Mucosa of rectum (tissue), 2 donors: ENCODE measurements at regions not wholly inside any gene's neighbourhood (a gene's known extent, or its start where the extent isn't known, plus 50 kb on each side); places are given as distances from the start of the nearest gene placed in this dataset.
"Not testable (repeated sequence)": the region's sequence is repeated elsewhere in the genome, so short reads cannot be mapped to it uniquely, and the experiment has no call there.

Source experiments
- H3K27ac ChIP-seq, 2 donors: one replicate each; pipeline ENCODE4 v1.7.0; 2013; ENCODE audit warnings: inconsistent platforms in 2 of 2, low read depth in 2 of 2, low read length in 2 of 2
- H3K27me3 ChIP-seq, 2 donors: one replicate each; pipeline ENCODE4 v1.7.0; 2013; ENCODE audit warnings: low read length in 2 of 2; ENCODE audit not compliant: control insufficient read depth in 2 of 2, insufficient read depth in 2 of 2
- H3K36me3 ChIP-seq, 2 donors: one replicate each; pipeline ENCODE4 v1.7.0; 2013; ENCODE audit warnings: low read length in 2 of 2; ENCODE audit not compliant: control insufficient read depth in 2 of 2, insufficient read depth in 2 of 2
- H3K4me1 ChIP-seq, 2 donors: one replicate each; pipeline ENCODE4 v1.7.0; 2013; ENCODE audit warnings: low read length in 2 of 2, mild to moderate bottlenecking in 1 of 2; ENCODE audit not compliant: control insufficient read depth in 2 of 2, insufficient read depth in 2 of 2
- H3K4me3 ChIP-seq, 2 donors: one replicate each; pipeline ENCODE4 v1.7.0; 2013; ENCODE audit warnings: low read length in 2 of 2
- H3K9ac ChIP-seq, 2 donors: one replicate each; pipeline ENCODE4 v1.7.0; 2013; ENCODE audit warnings: low read length in 2 of 2, low read depth in 1 of 2, mild to moderate bottlenecking in 1 of 2
- H3K9me3 ChIP-seq, 2 donors: one replicate each; pipeline ENCODE4 v1.7.0; 2013; ENCODE audit warnings: low read length in 2 of 2; ENCODE audit not compliant: control insufficient read depth in 2 of 2
- donor health status: healthy.
- donor health status: Normal muscosa, but diverticular disease.

- no peaks in the 10 kb centered on the region for H3K27me3 ChIP-seq
- no peaks in the 10 kb centered on the region for H3K4me1 ChIP-seq
- no peak overlapping the region for H3K4me3 ChIP-seq
- H3K36me3 ChIP-seq = no peaks in the 10 kb centered on the region
- no peak overlapping the region for H3K9ac ChIP-seq
- H3K27ac ChIP-seq = no peak overlapping the region
- no peaks in the 10 kb centered on the region for H3K9me3 ChIP-seq
Measured at GRCh38 chr14:53847057-53847456, 109.6 kb downstream of the BMP4 start.

- H3K36me3 ChIP-seq = no peaks in the 10 kb centered on the region
- no peaks in the 10 kb centered on the region for H3K27me3 ChIP-seq
- H3K27ac ChIP-seq = no peak overlapping the region
- no peaks in the 10 kb centered on the region for H3K4me1 ChIP-seq
- H3K9ac ChIP-seq = no peak overlapping the region
- no peaks in the 10 kb centered on the region for H3K9me3 ChIP-seq
- no peak overlapping the region for H3K4me3 ChIP-seq
Measured at GRCh38 chr14:53845813-53846693, 110.6 kb downstream of the BMP4 start.

- no peaks in the 10 kb centered on the region for H3K36me3 ChIP-seq
Measured at GRCh38 chr14:53842938-53843337, 113.7 kb downstream of the BMP4 start.

GRCh38 chr14:53841109-53842099 is 115.2 kb downstream of the BMP4 start:
- Histone ChIP-seq H3K4me1 (no peaks in the 10 kb centered on the region), H3K9ac (no peak overlapping the region), H3K36me3 (no peaks in the 10 kb centered on the region), H3K9me3 (no peaks in the 10 kb centered on the region), H3K27me3 (no peaks in the 10 kb centered on the region), H3K4me3 (no peak overlapping the region), H3K27ac (no peak overlapping the region)

More at GRCh38 chr14:53842938-53843337, 113.7 kb downstream of the BMP4 start:
- Histone ChIP-seq H3K27me3 (no peaks in the 10 kb centered on the region), H3K9me3 (no peaks in the 10 kb centered on the region), H3K27ac (no peak overlapping the region), H3K9ac (no peak overlapping the region), H3K4me1 (no peaks in the 10 kb centered on the region), H3K4me3 (no peak overlapping the region)

- no peaks in the 10 kb centered on the region for H3K9me3 ChIP-seq
- H3K4me3 ChIP-seq = no peak overlapping the region
- no peak overlapping the region for H3K27ac ChIP-seq
- no peaks in the 10 kb centered on the region for H3K4me1 ChIP-seq
- no peak overlapping the region for H3K9ac ChIP-seq
- H3K36me3 ChIP-seq = no peaks in the 10 kb centered on the region
- H3K27me3 ChIP-seq = no peaks in the 10 kb centered on the region
Measured at GRCh38 chr14:53840444-53840843, 116.2 kb downstream of the BMP4 start.

GRCh38 chr14:53838374-53838773 is 118.3 kb downstream of the BMP4 start:
- Histone ChIP-seq H3K27me3 (no peaks in the 10 kb centered on the region), H3K9me3 (no peaks in the 10 kb centered on the region), H3K36me3 (no peaks in the 10 kb centered on the region), H3K4me3 (no peak overlapping the region), H3K4me1 (no peaks in the 10 kb centered on the region), H3K27ac (no peak overlapping the region), H3K9ac (no peak overlapping the region)

- H3K36me3 ChIP-seq, H3K27me3 ChIP-seq, H3K4me1 ChIP-seq, H3K4me3 ChIP-seq, H3K9ac ChIP-seq, H3K27ac ChIP-seq, H3K9me3 ChIP-seq: not testable (repeated sequence)
Measured at GRCh38 chr14:53837656-53838055, 119.0 kb downstream of the BMP4 start.

GRCh38 chr14:53836551-53836950 is 120.1 kb downstream of the BMP4 start:
- Histone ChIP-seq H3K4me3 (no peak overlapping the region), H3K9ac (no peak overlapping the region), H3K9me3 (no peaks in the 10 kb centered on the region), H3K36me3 (no peaks in the 10 kb centered on the region), H3K27me3 (no peaks in the 10 kb centered on the region), H3K4me1 (no peaks in the 10 kb centered on the region), H3K27ac (no peak overlapping the region)

- Histone ChIP-seq H3K36me3 (no peaks in the 10 kb centered on the region), H3K4me1 (no peaks in the 10 kb centered on the region), H3K4me3 (no peak overlapping the region), H3K9ac (no peak overlapping the region), H3K27me3 (no peaks in the 10 kb centered on the region), H3K27ac (no peak overlapping the region), H3K9me3 (no peaks in the 10 kb centered on the region)
Measured at GRCh38 chr14:53828820-53829219, 127.8 kb downstream of the BMP4 start.

GRCh38 chr14:53824061-53824460 is 132.6 kb downstream of the BMP4 start:
- H3K4me1 ChIP-seq = no peaks in the 10 kb centered on the region
- no peak overlapping the region for H3K27ac ChIP-seq
- no peak overlapping the region for H3K9ac ChIP-seq
- H3K27me3 ChIP-seq = no peaks in the 10 kb centered on the region
- H3K4me3 ChIP-seq = no peak overlapping the region
- H3K36me3 ChIP-seq = no peaks in the 10 kb centered on the region
- no peaks in the 10 kb centered on the region for H3K9me3 ChIP-seq
